Posterior vena cava (tissue), 2 donors: ENCODE measurements at regions not wholly inside any gene's neighbourhood (a gene's known extent, or its start where the extent isn't known, plus 50 kb on each side); places are given as distances from the start of the nearest gene placed in this dataset.
"Not testable (repeated sequence)": the region's sequence is repeated elsewhere in the genome, so short reads cannot be mapped to it uniquely, and the experiment has no call there.

Source experiments
- DNase-seq: peaks from one replicate; pipeline ENCODE4 v3.0.0-alpha.2; 2020; ENCODE audit warnings: low spot score
- intact Hi-C, 2 donors: fragments of 100-400 bp; cut with DNase I; formaldehyde crosslinking; loops; one replicate each; pipeline versions ENCODE4 v1.14.1 to v1.14.2; 2022 to 2023
- donor health status: DM: yes; HTN: yes; CAD: no.
- donor health status: DM: yes; HTN: yes; CAD: no.

DNA sequence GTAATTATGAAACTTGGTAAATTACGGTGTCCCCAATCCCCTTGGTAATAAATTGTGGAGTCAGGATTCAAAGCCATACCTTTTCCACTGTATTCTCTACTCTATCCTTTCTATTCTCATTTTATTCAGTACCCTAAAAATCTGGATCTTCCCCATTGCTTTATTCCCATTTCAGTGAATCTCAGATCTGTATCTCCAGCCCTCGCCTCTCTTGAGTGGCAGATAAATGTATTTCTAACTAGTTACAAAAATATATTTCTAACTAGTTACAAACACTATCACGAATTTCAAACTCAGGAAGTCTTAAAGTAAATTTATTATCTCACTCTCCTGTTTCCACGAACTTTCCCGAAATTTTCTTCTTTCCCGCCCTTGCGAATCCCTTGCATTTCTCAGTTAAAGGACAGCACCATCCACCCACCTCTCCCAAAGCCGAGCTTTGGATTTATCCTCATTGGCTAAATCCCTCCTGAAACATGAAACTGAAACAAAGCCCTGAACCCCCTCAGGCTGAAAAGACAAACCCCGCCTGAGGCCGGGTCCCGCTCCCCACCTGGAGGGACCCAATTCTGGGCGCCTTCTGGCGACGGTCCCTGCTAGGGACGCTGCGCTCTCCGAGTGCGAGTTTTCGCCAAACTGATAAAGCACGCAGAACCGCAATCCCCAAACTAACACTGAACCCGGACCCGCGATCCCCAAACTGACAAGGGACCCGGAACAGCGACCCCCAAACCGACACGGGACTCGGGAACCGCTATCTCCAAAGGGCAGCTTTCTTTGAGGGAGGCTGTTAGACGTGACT is 164.3 kb upstream of the PABPC3 start:
- intact Hi-C loops = no loop called here

DNA sequence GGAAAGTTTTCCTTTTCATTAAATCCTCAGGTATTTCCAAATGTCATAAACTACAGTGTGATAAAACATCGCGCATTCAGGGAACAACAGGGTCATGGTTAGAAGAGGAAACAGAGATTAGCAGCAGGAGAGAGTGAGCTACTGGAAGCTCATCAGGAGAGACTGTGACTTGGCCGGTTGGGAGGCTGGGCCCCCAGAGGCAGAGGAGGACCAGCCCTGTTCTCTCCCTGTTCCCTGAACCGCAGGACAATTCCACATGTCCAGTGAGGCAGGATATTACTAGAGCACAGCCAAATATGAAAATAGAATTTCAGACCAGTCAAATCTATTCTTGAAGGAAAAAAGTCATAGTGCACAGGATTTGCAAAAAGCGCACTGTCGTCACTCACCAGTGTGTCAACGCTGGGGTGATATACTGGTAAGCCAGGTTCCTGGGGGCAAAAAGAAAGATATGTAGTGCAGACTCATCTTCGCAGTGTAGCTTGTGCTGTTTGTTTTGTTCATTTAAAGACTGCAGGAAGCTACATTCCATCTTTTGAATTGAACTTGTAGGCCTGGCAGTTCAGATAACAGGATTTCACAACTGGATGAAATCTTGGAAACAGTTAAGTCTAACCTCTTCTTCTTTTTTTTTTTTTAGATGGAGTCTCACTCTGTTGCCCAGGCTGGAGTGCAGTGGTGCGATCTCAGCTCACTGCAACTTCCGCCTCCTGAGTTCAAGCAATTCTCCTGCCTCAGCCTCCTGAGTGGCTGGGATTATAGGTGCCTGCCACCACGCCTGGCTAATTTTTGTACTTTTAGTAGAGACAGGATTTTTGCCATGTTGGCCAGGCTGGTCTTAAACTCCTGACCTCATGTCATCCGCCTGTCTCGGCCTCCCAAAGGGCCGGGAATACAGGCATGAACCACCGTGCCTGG is 162.6 kb upstream of the PABPC3 start:
- intact Hi-C loops, DNase-seq: not testable (repeated sequence)

More for the DNA sequence above, 164.3 kb upstream of the PABPC3 start:
- no peak for DNase-seq

DNA sequence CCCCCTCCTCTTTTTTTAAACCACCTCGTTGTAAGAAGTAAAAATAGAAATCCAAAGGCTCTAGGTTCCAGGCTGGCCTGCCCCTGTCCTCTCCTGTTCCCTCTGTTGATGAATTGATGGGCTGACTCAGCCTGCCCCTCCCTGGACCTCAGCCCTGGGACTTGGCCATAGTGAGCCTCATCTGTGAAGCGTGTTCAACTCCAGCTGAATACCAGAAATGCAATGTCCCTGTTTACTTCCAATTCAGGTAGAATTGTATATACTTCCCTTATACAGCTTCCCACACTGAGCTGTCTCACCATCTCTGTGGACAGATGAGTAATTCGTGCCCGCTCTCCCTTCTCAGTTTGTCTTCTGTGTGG is 161.9 kb upstream of the PABPC3 start:
- intact Hi-C loops, DNase-seq: not testable (repeated sequence)

DNA sequence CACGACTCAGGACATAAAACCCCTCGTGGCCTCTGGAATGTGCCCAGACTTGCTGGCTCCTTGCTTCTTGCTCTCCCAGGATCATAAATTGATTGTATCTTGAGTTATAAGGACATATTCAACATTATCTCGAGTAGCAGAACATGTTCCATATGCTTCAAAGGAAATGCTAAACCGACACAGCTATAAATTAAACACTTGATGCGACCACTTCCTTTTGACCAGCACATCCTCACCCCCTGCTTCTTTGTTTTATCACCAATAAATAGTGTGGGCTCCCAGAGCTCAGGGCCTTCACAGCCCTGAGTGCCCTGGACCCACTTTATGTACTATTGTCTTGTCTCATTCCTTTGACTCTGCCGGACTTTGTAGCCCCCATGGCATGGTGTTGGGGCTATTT is 157.0 kb upstream of the PABPC3 start:
- no peak for DNase-seq
- intact Hi-C loops = no loop called here

DNA sequence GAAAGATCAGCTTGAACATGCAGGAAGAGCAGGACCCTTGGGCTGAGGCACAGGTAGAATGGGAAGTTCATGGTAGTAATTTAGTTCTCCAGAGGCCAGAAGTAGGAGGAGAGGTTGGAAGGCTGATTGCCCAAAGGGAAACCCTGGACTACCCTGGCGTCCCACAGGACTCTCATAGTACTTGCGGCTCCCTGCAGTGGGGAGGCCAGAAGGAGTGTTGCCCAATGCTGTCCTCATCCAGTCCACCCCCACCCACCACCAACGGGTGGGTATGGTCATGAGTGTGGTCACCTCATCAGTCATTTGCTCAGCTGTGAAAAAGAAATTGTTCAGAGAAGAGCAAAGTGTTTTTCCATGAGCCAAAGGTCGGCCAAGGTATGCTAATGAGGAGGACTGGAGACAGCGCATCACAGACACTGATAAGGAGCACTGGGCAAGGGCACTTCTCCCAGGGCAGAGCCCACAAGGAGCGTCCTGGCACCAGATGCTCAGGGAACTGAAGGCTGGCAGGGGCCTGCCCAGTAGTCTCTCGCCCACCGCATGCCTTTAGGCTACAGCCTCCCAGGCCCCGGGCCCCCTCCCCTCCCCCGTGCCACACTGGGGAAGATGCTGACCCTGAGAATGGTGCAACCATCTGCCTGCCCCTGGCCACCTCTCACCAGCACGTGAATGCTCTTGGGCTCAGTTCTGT is 154.8 kb upstream of the PABPC3 start:
- DNase-seq, intact Hi-C loops: not testable (repeated sequence)

DNA sequence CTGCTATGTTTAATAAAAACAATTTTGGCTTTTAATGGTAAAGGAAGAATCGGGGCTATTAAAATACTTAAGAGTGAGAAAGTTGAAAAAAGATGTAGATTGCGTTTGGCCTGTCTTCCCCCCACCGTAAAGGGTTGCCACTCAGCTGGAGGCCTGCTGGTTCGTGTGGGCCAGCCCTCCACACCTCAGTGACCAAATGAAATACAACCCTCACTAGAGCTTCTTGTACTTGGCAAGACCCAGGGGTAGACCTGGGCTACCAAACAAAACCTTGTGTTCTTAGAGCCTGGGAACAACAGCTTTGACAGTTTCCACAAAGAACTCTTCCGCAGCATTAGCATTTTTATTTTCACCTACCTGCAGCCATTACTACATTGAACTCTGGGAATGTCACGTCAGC is 152.8 kb upstream of the PABPC3 start:
- intact Hi-C loops = no loop called here
- no peak for DNase-seq

DNA sequence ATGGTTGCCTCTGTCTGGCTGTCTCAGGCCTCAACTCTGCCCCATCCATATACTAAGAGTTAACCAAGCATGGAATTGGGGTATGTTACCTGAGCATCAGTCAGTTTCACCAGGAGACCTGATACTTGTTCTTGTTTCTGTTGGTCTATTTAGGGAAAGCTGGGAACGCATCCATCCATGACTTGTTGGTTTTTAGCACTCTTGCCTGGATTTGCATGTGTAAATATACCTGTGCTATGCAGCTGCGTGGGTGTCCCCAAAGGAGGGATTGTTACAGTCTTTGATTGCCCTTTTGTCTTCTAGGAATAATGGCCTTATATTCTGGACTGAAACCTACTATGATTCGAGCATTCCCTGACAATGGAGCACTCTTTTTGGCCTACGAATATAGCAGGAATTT is 151.9 kb upstream of the PABPC3 start:
- intact Hi-C loops, DNase-seq: not testable (repeated sequence)

DNA sequence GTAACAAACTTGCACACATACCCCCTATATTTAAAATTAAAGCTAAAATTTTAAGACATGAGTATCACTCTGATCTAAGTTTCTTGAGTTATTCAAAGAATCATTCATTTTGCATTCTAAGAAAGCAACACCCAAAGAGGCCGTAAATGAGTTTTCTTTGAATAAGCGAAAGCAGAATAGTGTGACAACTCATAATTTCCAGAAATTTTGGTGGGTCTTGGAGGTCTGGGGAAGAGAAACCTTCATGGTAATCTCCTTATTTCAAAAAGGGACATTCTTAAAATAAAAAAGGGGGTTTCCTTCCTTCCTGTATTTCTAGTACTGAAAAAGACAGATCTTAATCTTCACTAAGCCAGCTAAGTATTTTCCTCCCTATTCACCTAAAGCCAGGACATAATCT is 147.0 kb upstream of the PABPC3 start:
- DNase-seq, intact Hi-C loops: not testable (repeated sequence)

DNA sequence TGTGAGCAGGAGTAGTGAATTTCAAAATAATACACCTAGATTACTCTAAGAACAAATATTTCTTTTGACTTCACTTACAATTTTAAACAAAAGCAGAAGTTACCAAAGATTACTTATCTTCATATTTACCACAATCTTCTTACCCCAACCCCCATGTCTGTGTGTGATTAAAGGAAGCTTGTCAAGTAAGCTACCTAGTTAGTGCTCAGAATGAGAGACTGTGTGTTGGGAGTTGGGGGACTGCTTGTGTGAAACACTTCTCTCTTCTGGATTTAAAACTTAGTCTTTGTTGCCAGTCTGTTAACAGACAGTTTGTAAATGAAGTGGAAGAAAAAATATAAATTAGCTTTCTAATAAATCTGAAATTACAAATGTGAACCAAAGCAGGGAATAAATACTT is 145.3 kb upstream of the PABPC3 start:
- intact Hi-C loops, DNase-seq: not testable (repeated sequence)

DNA sequence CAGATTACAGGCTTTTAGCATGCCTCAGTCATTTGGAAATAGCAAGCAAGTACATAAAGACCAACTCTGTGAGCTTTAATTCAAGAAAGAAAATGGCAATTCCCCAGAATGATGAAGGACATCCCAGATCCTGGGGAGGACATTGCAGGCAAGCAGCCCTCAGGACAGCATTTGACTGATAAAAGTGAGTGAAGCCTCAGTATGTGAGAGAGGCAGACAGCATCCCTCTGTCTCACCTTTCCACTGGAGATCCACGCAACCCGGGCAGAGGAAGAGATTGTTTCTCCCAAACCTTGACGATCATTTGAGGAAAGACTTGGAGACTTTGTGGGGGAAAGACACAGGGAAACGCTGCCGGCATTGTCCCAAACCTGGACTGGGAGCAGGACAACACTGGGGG is 128.0 kb upstream of the PABPC3 start:
- intact Hi-C loops, DNase-seq: not testable (repeated sequence)

DNA sequence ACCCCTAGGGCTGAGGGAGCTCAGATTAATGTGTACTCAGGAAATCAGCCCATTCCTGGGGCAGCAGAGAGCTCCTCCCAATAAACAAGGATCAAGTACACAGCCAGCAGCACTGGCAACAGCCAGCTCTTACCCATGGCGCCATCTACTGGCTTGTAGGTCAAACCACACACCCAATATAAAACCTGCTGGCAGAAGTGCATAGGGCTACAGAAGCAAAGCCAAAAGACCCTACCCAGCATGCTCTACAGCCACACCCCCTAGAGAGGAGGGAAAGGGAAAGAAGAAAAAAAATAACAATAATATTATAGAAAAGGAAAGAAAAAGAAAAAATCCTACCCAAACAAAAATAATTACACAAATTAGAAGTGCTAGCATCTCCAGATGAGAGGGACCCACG is 127.5 kb upstream of the PABPC3 start:
- intact Hi-C loops = not testable (repeated sequence)

DNA sequence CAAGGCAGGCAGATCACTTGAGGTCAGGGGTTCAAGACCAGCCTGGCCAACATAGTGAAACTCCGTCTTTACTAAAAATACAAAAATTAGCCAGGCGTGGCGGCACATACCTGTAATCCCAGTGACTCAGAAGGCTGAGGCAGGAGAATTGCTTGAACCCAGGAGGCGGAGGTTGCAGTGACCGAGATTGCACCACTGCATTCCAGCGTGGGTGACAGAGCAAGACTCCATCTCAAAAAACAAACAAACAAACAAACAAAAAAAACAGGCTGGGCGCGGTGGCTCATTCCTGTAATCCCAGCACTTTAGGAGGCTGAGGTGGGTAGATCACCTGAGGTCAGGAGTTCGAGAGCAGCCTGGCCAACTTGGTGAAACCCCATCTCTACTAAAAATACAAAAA is 122.8 kb upstream of the PABPC3 start:
- DNase-seq, intact Hi-C loops: not testable (repeated sequence)

More for the DNA sequence above, 127.5 kb upstream of the PABPC3 start:
- DNase-seq = not testable (repeated sequence)

DNA sequence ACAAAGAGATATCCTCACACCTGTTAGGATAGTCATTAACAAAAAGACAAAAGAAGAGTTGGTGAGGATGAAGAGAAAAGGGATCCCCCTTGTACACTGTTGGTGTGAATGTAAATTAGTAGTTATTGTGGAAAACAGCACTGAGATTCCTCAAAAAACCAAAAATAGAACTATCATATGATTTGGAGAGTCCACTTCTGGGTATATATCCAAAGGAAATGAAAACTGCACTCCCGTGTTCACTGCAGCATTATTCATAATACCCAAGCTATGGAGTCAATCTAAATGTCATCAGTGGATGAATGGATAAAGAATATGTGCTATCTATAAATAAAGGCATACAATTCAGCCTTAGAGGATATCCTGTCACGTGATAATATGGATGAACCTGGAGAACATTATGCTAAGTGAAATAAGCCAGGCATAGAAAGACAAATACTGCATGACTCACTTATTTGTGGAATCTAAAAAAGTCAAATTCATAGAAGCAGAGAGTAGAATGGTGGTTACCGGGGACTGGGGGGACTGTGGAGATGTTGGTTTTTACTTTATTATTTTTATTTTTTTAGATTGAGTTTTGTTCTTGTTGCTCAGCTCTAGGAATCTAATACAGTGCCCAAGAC is 114.6 kb upstream of the PABPC3 start:
- DNase-seq, intact Hi-C loops: not testable (repeated sequence)

DNA sequence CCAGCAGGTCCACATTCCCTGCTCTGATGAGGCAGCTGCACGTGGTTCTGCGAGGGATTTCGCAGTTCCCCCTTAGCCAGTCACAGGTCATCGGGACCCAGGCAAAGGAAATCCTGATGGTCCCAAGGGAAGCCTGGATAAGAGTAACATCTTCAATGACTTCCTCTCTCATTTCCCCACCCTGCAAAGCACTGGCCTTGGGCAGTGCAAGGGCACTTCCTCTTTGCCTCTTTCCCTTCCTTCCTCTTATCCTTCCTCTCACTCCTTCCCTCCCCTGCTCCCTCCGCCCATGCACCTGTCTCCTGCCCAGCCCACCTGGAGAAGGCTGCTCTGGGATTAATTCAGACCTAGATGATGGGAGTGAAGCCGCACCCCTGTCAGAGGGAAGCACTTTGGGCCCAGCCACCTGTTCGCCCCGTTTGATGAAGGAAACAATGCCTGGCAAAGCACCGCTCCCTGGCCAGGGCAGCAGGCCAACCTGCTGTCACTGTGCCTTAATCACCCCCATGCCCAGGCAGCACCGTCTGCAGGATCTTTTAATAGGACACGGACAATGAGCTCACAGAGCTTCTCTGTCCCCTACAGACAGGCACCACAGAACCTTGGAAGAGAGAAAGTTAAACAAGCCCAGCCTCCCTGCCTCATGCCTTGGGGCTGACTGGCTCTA is 113.5 kb upstream of the PABPC3 start:
- no peak for DNase-seq
- intact Hi-C loops = no loop called here

DNA sequence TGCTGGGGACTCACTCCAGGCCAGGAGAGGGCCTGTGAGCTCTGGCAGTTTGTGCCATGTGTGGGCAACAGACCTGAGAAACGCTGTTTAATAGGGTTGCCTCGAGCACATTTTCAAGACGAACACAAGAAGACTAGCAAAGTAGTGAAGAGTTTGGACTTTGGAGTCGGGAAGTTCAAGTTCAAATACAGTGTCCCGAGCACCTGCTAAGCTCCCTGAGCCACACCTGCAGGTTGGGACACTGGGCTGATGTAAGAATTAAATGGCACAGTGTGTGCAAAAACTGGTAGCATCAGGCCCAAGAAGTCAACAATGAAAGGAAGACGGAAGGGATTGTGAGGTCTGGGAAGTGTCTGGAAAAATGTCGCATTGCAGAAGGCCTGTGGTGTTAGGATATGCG is 112.8 kb upstream of the PABPC3 start:
- intact Hi-C loops = no loop called here
- no peak for DNase-seq

DNA sequence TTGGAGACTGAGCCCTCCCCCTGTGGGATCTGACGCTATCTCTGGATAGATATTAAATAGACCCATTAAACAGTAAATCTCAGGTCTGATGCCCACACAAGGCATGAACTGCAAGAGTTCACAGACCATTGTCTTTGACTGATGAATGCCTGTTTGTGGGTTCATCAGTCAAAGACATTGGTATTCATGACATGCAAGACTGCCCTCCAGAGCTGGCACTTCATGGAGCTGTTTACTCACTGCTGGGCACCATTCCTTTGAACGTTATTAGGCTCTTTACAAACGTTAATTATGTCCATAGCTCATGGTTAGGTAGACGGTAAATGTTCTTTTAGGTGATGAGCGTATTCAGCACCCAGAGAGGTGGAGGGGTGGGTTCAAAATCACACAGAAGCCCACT is 111.8 kb upstream of the PABPC3 start:
- intact Hi-C loops = no loop called here
- no peak for DNase-seq

DNA sequence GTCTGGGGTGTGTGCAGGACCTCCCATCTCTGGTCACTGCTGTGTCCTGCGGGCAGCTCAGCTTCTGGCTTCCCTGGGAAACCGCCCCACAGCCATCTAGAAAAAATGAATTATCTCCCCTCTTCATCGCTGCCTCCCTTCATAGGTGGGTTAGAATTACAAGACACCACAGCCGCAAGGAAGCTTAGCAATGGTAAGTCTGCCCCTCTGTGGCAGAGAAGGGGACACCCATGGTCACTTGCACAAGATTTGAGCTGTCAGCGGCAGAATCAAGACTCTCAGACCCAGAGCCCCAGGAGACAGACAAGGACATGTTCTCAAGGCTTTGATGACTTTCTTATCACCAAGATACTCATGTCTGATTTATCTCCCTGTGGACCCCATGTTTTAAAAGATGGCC is 110.8 kb upstream of the PABPC3 start:
- no peak for DNase-seq
- intact Hi-C loops = no loop called here

DNA sequence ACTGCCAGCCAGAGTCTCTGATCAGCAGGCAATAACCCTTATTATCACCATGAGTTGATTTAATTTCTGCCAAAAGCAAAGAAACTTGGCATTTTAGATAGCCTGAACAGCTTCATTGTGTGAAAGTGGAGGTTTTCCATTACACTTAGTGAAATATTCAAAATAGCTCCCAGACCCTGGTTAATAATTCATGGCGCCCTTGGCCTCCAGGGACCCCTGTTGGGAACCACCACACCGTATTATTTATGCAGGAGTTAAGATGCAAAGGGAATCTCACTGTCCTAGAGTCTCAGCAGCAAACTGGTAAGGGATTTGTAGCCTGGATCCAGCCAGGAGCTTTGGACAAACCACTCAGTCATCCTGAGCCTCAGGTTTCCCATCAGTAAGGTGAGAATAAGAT is 110.0 kb upstream of the PABPC3 start:
- intact Hi-C loops = no loop called here
- DNase-seq = no peak

DNA sequence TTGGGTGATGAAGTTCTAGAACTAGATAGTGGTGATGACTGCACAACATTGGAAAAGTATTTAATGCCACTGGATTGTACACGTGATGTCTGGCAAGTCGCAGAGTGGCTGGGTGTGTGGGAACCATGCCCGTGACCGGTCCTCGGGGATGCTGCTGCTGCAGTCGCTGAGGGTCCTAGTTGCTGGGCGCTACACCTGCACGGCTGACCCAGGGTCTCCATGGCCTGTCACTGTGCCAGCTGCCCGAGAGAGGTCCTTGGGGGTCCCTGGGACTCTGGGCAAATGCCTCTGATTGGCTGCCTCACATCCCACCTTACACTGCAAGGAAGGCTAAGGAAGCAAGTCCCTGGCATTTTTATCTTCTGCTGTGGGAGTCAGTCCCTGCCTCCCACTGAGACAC is 109.1 kb upstream of the PABPC3 start:
- DNase-seq = no peak
- intact Hi-C loops = no loop called here
